ENCODE measurements at regions not wholly inside any gene's neighbourhood (a gene's known extent, or its start where the extent isn't known, plus 50 kb on each side); places are given as distances from the start of the nearest gene placed in this dataset.

DNA sequence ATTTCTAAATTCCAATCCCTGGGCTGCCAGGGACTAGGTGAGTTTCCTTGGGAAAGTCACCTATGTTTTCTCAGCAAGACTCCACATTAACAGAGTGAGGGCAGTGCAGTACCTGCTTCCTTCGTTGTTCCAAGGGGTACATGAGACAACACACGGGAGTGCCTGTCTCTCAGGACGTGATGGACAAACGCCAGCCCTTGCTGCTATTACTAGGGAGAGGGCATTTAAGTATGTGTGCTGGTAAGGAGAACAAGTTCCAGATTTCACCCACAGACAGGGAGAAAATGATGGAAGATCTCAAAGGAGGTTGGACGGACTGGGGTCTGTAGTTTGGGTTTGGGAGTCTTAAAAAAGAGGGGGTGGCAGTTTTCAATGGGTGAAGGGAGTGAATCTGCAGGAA lies 195.7 kb downstream of the HERPUD2 start:
- no peak overlapping the region for H3K4me3 Mint-ChIP-seq (ENCODE audit: low read depth)
- no peak for DNase-seq (ENCODE audit: low spot score, unreplicated experiment)

GRCh38 chr7:35498416-35498815 lies 196.5 kb downstream of the HERPUD2 start:
- Mint-ChIP-seq H3K36me3 (ENCODE audit: insufficient read depth) (no peaks in the 10 kb centered on the region), H3K4me1 (ENCODE audit: low read depth) (no peaks in the 10 kb centered on the region), H3K27me3 (peaks cover 5% of the 10 kb centered on the region), H3K4me3 (ENCODE audit: low read depth) (no peak overlapping the region), H3K27ac (no peak overlapping the region), H3K9me3 (ENCODE audit: low read depth) (no peaks in the 10 kb centered on the region)
- TF ChIP-seq, protein P1, sequence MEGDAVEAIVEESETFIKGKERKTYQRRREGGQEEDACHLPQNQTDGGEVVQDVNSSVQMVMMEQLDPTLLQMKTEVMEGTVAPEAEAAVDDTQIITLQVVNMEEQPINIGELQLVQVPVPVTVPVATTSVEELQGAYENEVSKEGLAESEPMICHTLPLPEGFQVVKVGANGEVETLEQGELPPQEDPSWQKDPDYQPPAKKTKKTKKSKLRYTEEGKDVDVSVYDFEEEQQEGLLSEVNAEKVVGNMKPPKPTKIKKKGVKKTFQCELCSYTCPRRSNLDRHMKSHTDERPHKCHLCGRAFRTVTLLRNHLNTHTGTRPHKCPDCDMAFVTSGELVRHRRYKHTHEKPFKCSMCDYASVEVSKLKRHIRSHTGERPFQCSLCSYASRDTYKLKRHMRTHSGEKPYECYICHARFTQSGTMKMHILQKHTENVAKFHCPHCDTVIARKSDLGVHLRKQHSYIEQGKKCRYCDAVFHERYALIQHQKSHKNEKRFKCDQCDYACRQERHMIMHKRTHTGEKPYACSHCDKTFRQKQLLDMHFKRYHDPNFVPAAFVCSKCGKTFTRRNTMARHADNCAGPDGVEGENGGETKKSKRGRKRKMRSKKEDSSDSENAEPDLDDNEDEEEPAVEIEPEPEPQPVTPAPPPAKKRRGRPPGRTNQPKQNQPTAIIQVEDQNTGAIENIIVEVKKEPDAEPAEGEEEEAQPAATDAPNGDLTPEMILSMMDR (IDR thresholded peaks at IDR 0.05; ENCODE audit: unreplicated experiment): no peak
- no peak for DNase-seq (ENCODE audit: low spot score, unreplicated experiment)

More for the DNA sequence above, 195.7 kb downstream of the HERPUD2 start:
- Mint-ChIP-seq H3K36me3 (ENCODE audit: insufficient read depth) (no peaks in the 10 kb centered on the region), H3K27me3 (peaks cover 5% of the 10 kb centered on the region), H3K4me1 (ENCODE audit: low read depth) (peaks cover 1% of the 10 kb centered on the region), H3K9me3 (ENCODE audit: low read depth) (no peaks in the 10 kb centered on the region), H3K27ac (no peak overlapping the region)
- TF ChIP-seq, protein P1 (IDR thresholded peaks at IDR 0.05; ENCODE audit: unreplicated experiment): no peak

- DNase-seq (ENCODE audit: low spot score, unreplicated experiment): no peak
- Mint-ChIP-seq H3K27ac (no peak overlapping the region), H3K27me3 (peaks cover 5% of the 10 kb centered on the region), H3K9me3 (ENCODE audit: low read depth) (no peaks in the 10 kb centered on the region), H3K36me3 (ENCODE audit: insufficient read depth) (no peaks in the 10 kb centered on the region), H3K4me3 (ENCODE audit: low read depth) (no peak overlapping the region), H3K4me1 (ENCODE audit: low read depth) (no peaks in the 10 kb centered on the region)
- TF ChIP-seq, protein P1 (IDR thresholded peaks at IDR 0.05; ENCODE audit: unreplicated experiment): no peak
Measured at GRCh38 chr7:35495844-35496243, 199.1 kb downstream of the HERPUD2 start.

GRCh38 chr7:35495377-35495776 lies 199.6 kb downstream of the HERPUD2 start:
- H3K4me1 Mint-ChIP-seq (ENCODE audit: low read depth): no peaks in the 10 kb centered on the region
- H3K4me3 Mint-ChIP-seq (ENCODE audit: low read depth): no peak overlapping the region
- no peak for DNase-seq (ENCODE audit: low spot score, unreplicated experiment)
- no peaks in the 10 kb centered on the region for H3K36me3 Mint-ChIP-seq (ENCODE audit: insufficient read depth)
- H3K27me3 Mint-ChIP-seq: peaks cover 3% of the 10 kb centered on the region
- no peak overlapping the region for H3K27ac Mint-ChIP-seq
- H3K9me3 Mint-ChIP-seq (ENCODE audit: low read depth): no peaks in the 10 kb centered on the region
- TF ChIP-seq, protein P1 (IDR thresholded peaks at IDR 0.05; ENCODE audit: unreplicated experiment): no peak

- H3K9me3 Mint-ChIP-seq (ENCODE audit: low read depth): no peaks in the 10 kb centered on the region
- no peaks in the 10 kb centered on the region for H3K4me1 Mint-ChIP-seq (ENCODE audit: low read depth)
- H3K27me3 Mint-ChIP-seq: peaks cover 3% of the 10 kb centered on the region
- H3K4me3 Mint-ChIP-seq (ENCODE audit: low read depth): no peak overlapping the region
- DNase-seq (ENCODE audit: low spot score, unreplicated experiment): no peak
- TF ChIP-seq, protein P1 (IDR thresholded peaks at IDR 0.05; ENCODE audit: unreplicated experiment): no peak
- H3K36me3 Mint-ChIP-seq (ENCODE audit: insufficient read depth): no peaks in the 10 kb centered on the region
- H3K27ac Mint-ChIP-seq: no peak overlapping the region
Measured at GRCh38 chr7:35494407-35494806, 200.5 kb downstream of the HERPUD2 start.

Measured in progenitor cell of endocrine pancreas (in vitro differentiated cells).